MCF 10A (cell line): ENCODE measurements at regions not wholly inside any gene's neighbourhood (a gene's known extent, or its start where the extent isn't known, plus 50 kb on each side); places are given as distances from the start of the nearest gene placed in this dataset.

Experiments
- BruUV-seq: library from RNA; stranded (reverse); fragments of 400-500 nt; replicated peaks from 2 replicates; lab custom pipeline; 2021; lab: Mats Ljungman, UMichigan
- CTCF ChIA-PET: fragments of 300-600 bp; sonication (Branson Sonifier 250); formaldehyde crosslinking; extraction: SDS; loops from one replicate; lab custom pipeline; 2021; ENCODE audit warnings: antibody characterized with exemption, inconsistent platforms; lab: Yijun Ruan, JAX
- POLR2A ChIA-PET: fragments of 300-600, 350-650 bp; sonication (Branson Sonifier 250); formaldehyde crosslinking; extraction: SDS; loops from one replicate; lab custom pipeline; 2020; ENCODE audit warnings: antibody characterized with exemption, inconsistent platforms; lab: Yijun Ruan, JAX
- DNase-seq: peaks from one replicate; pipeline ENCODE4 v3.0.0-alpha.2; 2018; ENCODE audit not compliant: unreplicated experiment
- H3K27ac Mint-ChIP-seq: one replicate; pipeline ENCODE4 v1.8.0; 2022; ENCODE audit warnings: mild to moderate bottlenecking, low read depth, mixed read lengths; ENCODE audit not compliant: unreplicated experiment
- H3K27me3 Mint-ChIP-seq: one replicate; pipeline ENCODE4 v1.8.0; 2022; ENCODE audit warnings: mixed read lengths; ENCODE audit not compliant: insufficient read depth, unreplicated experiment
- H3K36me3 Mint-ChIP-seq: one replicate; pipeline ENCODE4 v1.8.0; 2022; ENCODE audit warnings: mild to moderate bottlenecking, moderate library complexity, mixed read lengths; ENCODE audit not compliant: insufficient read depth, unreplicated experiment
- H3K4me1 Mint-ChIP-seq: one replicate; pipeline ENCODE4 v1.8.0; 2022; ENCODE audit warnings: mixed read lengths; ENCODE audit not compliant: insufficient read depth, unreplicated experiment
- H3K4me3 Mint-ChIP-seq: one replicate; pipeline ENCODE4 v1.8.0; 2022; ENCODE audit warnings: mild to moderate bottlenecking, moderate library complexity, mixed read lengths; ENCODE audit not compliant: unreplicated experiment
- H3K9me3 Mint-ChIP-seq: one replicate; pipeline ENCODE4 v1.8.0; 2022; ENCODE audit warnings: mixed read lengths; ENCODE audit not compliant: unreplicated experiment
- CTCF ChIP-seq: fragments of 200-600 bp; IDR thresholded peaks from one replicate; pipeline ENCODE4 v1.8.0; 2022; ENCODE audit warnings: antibody characterized with exemption, mild to moderate bottlenecking; ENCODE audit not compliant: unreplicated experiment
- intact Hi-C: fragments of 100-400 bp; cut with micrococcal nuclease; formaldehyde crosslinking; loops from 2 replicates; pipeline ENCODE4 v1.14.1; 2022

- BruUV-seq, result no TSS peak
Observed at GRCh38 chr10:125605167-125605566, 77.8 kb downstream of the TEX36 start.

GRCh38 chr10:125602825-125603224 is 80.1 kb downstream of the TEX36 start:
- Mint-ChIP-seq H3K4me1 (no peaks in the 10 kb centered on the region), H3K9me3 (peaks cover 7% of the 10 kb centered on the region), H3K4me3 (no peak overlapping the region), H3K27ac (no peak overlapping the region), H3K27me3 (peaks cover 33% of the 10 kb centered on the region), H3K36me3 (no peaks in the 10 kb centered on the region)
- TF ChIP-seq CTCF, result no peak
- ChIA-PET CTCF (interaction anchor here (0.5 kb wide), 1 partner anchor 515 kb away, joined by 3 read pairs; no protein-coding TSS in a partner anchor), POLR2A (no interaction called here)
- no TSS peak for BruUV-seq
- no peak for DNase-seq
- intact Hi-C loops, result no loop called here

More at GRCh38 chr10:125605167-125605566, 77.8 kb downstream of the TEX36 start:
- no peak for DNase-seq
- Mint-ChIP-seq H3K9me3 (no peaks in the 10 kb centered on the region), H3K4me1 (peaks cover 3% of the 10 kb centered on the region), H3K27me3 (peaks cover 53% of the 10 kb centered on the region), H3K4me3 (no peak overlapping the region), H3K36me3 (no peaks in the 10 kb centered on the region), H3K27ac (no peak overlapping the region)
- POLR2A ChIA-PET, result no interaction called here
- CTCF ChIA-PET, result no interaction called here
- intact Hi-C loops, result no loop called here
- TF ChIP-seq CTCF, result no peak

- DNase-seq, result no peak
- Mint-ChIP-seq H3K9me3 (peaks cover 20% of the 10 kb centered on the region), H3K4me1 (no peaks in the 10 kb centered on the region), H3K27ac (no peak overlapping the region), H3K4me3 (no peak overlapping the region), H3K36me3 (no peaks in the 10 kb centered on the region), H3K27me3 (peaks cover 8% of the 10 kb centered on the region)
- ChIA-PET CTCF (no interaction called here), POLR2A (no interaction called here)
- no TSS peak for BruUV-seq
- intact Hi-C loops, result no loop called here
- no peak for TF ChIP-seq CTCF
Observed at GRCh38 chr10:125599194-125599593, 83.8 kb downstream of the TEX36 start.

GRCh38 chr10:125595911-125596310 is 87.1 kb downstream of the TEX36 start:
- no peak overlapping the region for H3K4me3 Mint-ChIP-seq
- TF ChIP-seq CTCF, result no peak
- H3K36me3 Mint-ChIP-seq, result no peaks in the 10 kb centered on the region
- intact Hi-C loops, result no loop called here
- peaks cover 8% of the 10 kb centered on the region for H3K27me3 Mint-ChIP-seq
- ChIA-PET POLR2A (no interaction called here), CTCF (no interaction called here)
- no peak for DNase-seq
- H3K9me3 Mint-ChIP-seq, result peaks cover 20% of the 10 kb centered on the region
- no TSS peak for BruUV-seq
- no peak overlapping the region for H3K27ac Mint-ChIP-seq
- H3K4me1 Mint-ChIP-seq, result no peaks in the 10 kb centered on the region
